ENCODE measurements at regions not wholly inside any gene's neighbourhood (a gene's known extent, or its start where the extent isn't known, plus 50 kb on each side); places are given as distances from the start of the nearest gene placed in this dataset.

DNA sequence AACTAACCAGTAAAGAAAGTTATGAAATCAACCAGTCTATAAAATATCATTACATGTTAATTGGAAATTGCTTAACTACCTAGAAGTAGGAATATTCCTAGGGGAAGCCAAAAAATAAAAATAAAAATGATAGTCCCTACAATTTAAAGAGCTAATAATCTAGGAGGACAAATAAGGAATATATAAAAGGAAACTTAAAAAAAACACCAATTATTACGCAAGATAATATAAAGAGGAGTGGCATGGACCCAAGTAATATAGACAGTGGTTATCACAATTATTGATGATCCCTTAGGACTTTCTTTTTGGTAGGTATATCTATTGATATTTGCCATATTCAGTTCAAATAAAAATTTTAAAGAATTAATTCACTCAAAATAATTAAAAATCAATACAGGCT, 498.7 kb downstream of the SOX5 start:
- H3K9me3 Mint-ChIP-seq: peaks cover 4 to 8% of the 10 kb centered on the region in 2 donors
- no peak overlapping the region for H3K4me3 Mint-ChIP-seq
- H3K27me3 Mint-ChIP-seq: no peaks in the 10 kb centered on the region
- H3K36me3 Mint-ChIP-seq (ENCODE audit: insufficient read depth): no peaks in the 10 kb centered on the region
- H3K27ac Mint-ChIP-seq: no peak overlapping the region
- ATAC-seq (replicated peaks) (no peak), DNase-seq (no peak)
- no peaks in the 10 kb centered on the region for H3K4me1 Mint-ChIP-seq (ENCODE audit: low read depth in 2 of 2)

DNA sequence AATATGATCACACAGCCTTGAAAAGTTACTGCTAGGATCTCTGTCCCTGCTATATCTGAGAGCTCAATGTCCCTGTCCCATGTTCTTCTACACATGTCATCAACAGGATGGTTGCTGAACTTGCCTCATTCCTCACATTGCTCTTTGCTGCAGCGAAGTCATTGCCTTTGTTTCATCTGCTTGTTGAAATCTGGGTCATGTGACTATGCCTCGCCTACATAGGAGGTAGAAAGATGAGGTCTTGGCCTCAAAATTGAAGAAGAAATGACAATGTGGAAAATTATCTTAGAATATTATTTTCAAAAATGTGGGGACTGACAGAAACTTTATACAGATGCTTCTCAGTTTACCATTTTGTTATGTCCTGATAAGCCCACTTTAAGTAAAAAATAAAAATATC, 494.2 kb downstream of the SOX5 start:
- Mint-ChIP-seq H3K9me3 (peaks cover 4 to 8% of the 10 kb centered on the region in 2 donors), H3K27ac (no peak overlapping the region), H3K27me3 (no peaks in the 10 kb centered on the region), H3K4me1 (ENCODE audit: low read depth in 2 of 2) (no peaks in the 10 kb centered on the region), H3K4me3 (no peak overlapping the region), H3K36me3 (ENCODE audit: insufficient read depth) (no peaks in the 10 kb centered on the region)
- DNase-seq: no peak
- no peak for ATAC-seq (replicated peaks)

DNA sequence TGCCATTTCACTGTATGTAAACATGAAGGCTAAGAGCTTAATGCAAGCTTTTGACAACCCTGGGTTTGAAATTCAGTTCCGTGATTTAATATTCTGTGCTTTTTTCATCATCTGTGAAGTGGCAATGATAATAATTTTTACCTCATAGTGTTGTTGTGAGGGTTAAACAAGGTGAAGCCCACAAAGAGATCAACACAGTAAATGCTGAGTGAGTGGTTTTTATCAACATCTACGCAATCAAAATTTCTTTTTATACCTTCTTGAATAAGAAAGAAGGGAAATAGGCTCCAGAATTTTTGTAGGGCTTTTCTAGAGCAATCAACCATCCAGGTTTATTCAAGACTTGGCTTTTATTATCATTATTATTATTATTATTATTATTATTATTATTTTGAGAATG, 490.8 kb downstream of the SOX5 start:
- Mint-ChIP-seq H3K27me3 (no peaks in the 10 kb centered on the region), H3K4me1 (ENCODE audit: low read depth in 2 of 2) (no peaks in the 10 kb centered on the region), H3K4me3 (no peak overlapping the region), H3K9me3 (peaks cover 2 to 7% of the 10 kb centered on the region in 2 donors), H3K36me3 (ENCODE audit: insufficient read depth) (no peaks in the 10 kb centered on the region), H3K27ac (no peak overlapping the region)
- ATAC-seq (replicated peaks) (no peak), DNase-seq (no peak)

DNA sequence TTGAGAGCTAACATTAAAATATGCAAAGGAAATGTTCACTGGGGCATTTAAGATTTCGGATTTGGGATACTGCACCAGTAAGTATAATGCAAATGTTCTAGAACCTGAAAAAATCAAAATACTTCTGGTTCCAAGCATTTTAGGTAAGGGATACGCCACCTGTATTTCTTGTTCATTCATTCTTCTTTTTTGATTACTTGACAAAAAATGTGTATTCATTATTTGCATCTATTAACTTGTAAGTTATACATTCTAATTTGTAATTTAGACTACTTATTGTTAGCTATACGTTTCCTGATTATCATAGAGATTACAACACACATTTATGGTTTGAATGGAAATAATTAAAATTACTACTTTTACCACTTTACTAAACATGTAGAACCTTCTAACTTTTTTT, 486.9 kb downstream of the SOX5 start:
- no peaks in the 10 kb centered on the region for H3K27me3 Mint-ChIP-seq
- no peaks in the 10 kb centered on the region for H3K4me1 Mint-ChIP-seq (ENCODE audit: low read depth in 2 of 2)
- no peak for DNase-seq
- ATAC-seq (replicated peaks): no peak
- no peak overlapping the region for H3K27ac Mint-ChIP-seq
- H3K36me3 Mint-ChIP-seq (ENCODE audit: insufficient read depth): peaks cover 4% of the 10 kb centered on the region
- H3K9me3 Mint-ChIP-seq: peaks cover 12 to 29% of the 10 kb centered on the region in 2 donors
- no peak overlapping the region for H3K4me3 Mint-ChIP-seq

DNA sequence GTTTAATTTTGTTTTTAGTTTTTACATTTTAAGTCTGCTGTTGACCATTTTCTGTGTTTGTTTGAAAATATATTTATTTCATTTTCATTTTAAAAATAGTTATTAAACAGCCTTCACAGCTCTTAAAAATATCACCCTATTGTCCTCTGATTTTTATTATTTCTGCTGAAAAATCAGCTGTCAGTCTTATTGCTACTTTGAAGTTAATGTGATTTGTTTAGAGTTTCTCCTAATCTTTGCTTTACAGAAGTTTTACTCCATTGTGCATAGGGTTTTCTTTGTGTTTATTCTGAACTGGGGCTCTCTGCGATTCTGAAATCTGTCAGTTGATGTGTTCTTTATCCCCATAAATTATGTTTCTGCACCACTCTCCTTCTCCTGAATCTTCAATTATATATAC, 486.3 kb downstream of the SOX5 start:
- Mint-ChIP-seq H3K4me3 (no peak overlapping the region), H3K36me3 (ENCODE audit: insufficient read depth) (peaks cover 4% of the 10 kb centered on the region), H3K9me3 (peaks cover 13 to 35% of the 10 kb centered on the region in 2 donors), H3K27me3 (no peaks in the 10 kb centered on the region), H3K27ac (no peak overlapping the region), H3K4me1 (ENCODE audit: low read depth in 2 of 2) (no peaks in the 10 kb centered on the region)
- ATAC-seq (replicated peaks) (no peak), DNase-seq (no peak)

DNA sequence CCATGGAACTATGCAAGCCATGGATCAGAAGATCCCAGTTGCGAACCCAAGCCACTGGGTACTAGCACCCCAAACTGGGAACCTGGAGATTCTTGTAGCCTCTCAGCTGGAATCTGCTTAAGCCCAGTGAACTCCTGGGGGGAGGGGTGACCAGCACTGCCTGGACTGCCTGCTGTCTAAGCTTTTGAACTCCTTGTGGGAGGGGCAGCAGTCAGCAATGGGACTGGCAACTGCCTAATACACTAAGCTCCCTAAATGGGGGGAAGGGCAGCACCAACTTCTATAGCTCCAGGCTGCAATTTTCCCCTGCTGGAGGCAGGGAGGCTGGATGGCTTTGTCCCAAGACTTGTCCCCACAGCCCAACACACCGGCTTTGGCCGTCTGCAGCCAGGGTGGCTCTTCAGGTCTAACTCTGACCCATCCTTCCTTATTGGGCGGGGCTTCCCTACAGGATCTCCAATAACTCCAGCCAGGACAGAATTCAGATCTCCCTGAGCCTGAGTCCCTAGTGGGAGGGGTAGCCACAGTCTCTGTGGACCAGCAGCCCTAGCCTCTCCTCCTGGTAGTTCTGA, 485.1 kb downstream of the SOX5 start:
- peaks cover 4% of the 10 kb centered on the region for H3K36me3 Mint-ChIP-seq (ENCODE audit: insufficient read depth)
- no peak overlapping the region for H3K4me3 Mint-ChIP-seq
- DNase-seq (no peak), ATAC-seq (replicated peaks) (no peak)
- no peaks in the 10 kb centered on the region for H3K27me3 Mint-ChIP-seq
- peaks cover 13 to 36% of the 10 kb centered on the region in 2 donors for H3K9me3 Mint-ChIP-seq
- no peaks in the 10 kb centered on the region for H3K4me1 Mint-ChIP-seq (ENCODE audit: low read depth in 2 of 2)
- H3K27ac Mint-ChIP-seq: no peak overlapping the region

DNA sequence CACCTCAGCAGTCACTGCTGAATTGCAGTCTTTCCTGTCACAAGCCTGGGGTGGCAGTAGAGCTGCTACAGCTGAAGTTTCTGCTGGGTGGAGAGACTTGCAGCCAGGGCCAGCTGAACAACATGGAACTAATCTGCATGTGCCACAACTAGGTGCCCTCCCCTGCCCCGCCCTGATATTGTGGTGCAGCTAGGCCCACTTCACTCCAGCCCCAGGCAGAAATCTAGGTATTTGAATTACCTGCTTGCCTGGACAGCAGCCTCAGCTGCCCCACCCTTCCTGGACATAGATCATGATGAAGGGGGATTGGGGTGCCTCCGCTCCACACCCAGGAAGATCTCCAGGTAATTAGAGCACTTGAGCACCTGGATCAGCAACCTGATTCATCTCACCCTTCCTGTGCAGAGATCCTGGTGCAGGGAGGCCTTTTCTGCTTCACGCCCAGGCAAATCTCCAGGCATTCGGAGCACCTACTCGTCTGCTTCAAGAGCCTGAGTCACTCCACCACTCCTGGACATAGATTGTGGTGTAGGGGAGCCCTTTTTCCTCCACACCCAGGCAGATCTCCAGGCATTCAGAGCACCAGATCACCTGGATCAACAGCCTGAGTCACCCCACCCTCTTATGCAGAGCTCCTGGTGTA, 477.0 kb downstream of the SOX5 start:
- ATAC-seq (replicated peaks) (no peak), DNase-seq (no peak)
- H3K36me3 Mint-ChIP-seq (ENCODE audit: insufficient read depth): no peaks in the 10 kb centered on the region
- H3K27ac Mint-ChIP-seq: no peak overlapping the region
- H3K4me3 Mint-ChIP-seq: no peak overlapping the region
- H3K4me1 Mint-ChIP-seq (ENCODE audit: low read depth in 2 of 2): no peaks in the 10 kb centered on the region
- no peaks in the 10 kb centered on the region for H3K27me3 Mint-ChIP-seq
- H3K9me3 Mint-ChIP-seq: peaks cover 5 to 26% of the 10 kb centered on the region in 2 donors

DNA sequence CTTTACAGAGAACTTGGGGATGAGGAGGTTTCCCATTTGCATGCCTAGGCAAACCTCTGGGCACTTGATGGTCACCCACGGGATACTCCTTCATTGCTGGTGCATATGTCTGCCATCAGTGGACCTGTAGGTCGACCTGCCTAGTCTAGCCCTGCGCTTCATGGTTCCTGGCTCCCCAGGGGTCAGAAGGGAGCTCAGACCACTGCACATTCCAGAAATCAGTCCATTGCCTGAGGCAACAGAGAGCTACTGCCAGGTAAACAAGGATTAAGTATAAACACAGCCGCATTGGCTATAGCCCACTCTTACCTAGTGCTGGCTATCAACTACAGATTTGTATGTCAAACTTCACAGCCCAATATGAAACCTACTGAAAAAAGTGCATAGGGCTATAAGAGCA, 476.4 kb downstream of the SOX5 start:
- H3K9me3 Mint-ChIP-seq: peaks cover 5 to 20% of the 10 kb centered on the region in 2 donors

DNA sequence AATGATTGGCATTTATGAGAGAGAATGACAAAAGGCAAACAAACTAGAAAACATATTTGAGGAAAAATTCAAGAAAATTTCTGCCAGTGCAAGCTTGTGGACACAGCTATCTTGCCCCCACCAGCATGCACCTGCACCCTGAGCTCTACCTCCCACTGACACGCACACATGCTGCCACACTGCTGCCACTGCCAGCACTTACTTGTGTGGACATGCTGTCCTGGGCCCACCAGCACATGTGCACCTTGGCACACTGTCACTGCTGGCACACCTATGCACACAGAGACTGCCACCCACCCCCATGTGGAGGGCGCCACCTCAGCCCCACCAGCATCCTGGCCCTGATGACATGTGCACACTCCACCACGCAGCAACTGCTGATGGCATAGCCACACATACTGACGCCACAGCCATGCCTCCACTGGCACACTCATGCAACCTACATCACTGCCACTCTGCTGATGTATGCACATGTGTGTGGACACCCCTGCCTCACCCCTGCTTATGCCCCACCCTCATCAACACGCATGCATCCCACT, 475.0 kb downstream of the SOX5 start:
- Mint-ChIP-seq H3K27me3 (no peaks in the 10 kb centered on the region), H3K4me1 (ENCODE audit: low read depth in 2 of 2) (no peaks in the 10 kb centered on the region), H3K9me3 (peaks cover 6 to 31% of the 10 kb centered on the region in 2 donors), H3K36me3 (ENCODE audit: insufficient read depth) (no peaks in the 10 kb centered on the region), H3K4me3 (no peak overlapping the region), H3K27ac (no peak overlapping the region)
- DNase-seq: no peak
- ATAC-seq (replicated peaks): no peak

More for the DNA sequence above, 476.4 kb downstream of the SOX5 start:
- no peaks in the 10 kb centered on the region for H3K36me3 Mint-ChIP-seq (ENCODE audit: insufficient read depth)
- no peaks in the 10 kb centered on the region for H3K4me1 Mint-ChIP-seq (ENCODE audit: low read depth in 2 of 2)
- ATAC-seq (replicated peaks) (no peak), DNase-seq (no peak)
- H3K4me3 Mint-ChIP-seq: no peak overlapping the region
- H3K27ac Mint-ChIP-seq: no peak overlapping the region
- no peaks in the 10 kb centered on the region for H3K27me3 Mint-ChIP-seq
